Peyer's patch (tissue), 4 donors: ENCODE measurements at regions not wholly inside any gene's neighbourhood (a gene's known extent, or its start where the extent isn't known, plus 50 kb on each side); places are given as distances from the start of the nearest gene placed in this dataset.

Experiments
- POLR2A ChIP-seq, 2 donors: fragments of 450-650 bp; IDR thresholded peaks; one replicate each; pipeline ENCODE4 v1.5.1; 2017; ENCODE audit warnings: antibody characterized with exemption in 2 of 2, mild to moderate bottlenecking in 2 of 2, moderate library complexity in 2 of 2
- TF ChIP-seq, protein P1 (sequence below), 6 experiments: fragments of 450-650 bp in 4 of 6; fragments of 200-600 bp in 2 of 6; sonication (generic) in 1 of 6; IDR thresholded peaks; one replicate each; pipeline ENCODE4 v1.5.1; 2017 to 2019; ENCODE audit warnings: antibody characterized with exemption in 6 of 6, mild to moderate bottlenecking in 3 of 6, moderate library complexity in 1 of 6

DNA sequence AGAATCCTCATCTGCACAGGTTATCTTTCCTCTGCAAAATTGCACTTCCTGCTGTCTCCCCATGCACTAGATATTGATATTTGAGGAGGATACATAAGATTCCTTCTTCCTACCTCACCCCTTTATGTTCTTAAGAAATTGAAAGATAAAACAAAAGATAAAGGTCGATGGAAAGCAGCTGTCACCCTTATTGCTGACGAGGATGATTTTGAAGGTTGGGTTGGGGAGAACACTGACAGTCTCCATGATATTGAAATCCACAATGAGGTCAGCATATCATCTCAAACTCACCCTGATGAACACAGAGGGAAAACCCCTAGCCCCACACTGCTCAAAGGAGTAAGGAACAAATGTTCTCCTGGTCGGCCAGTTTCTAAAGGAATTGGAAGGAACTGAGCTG is 110.6 kb upstream of the FUT9 start:
- TF ChIP-seq, protein P1, sequence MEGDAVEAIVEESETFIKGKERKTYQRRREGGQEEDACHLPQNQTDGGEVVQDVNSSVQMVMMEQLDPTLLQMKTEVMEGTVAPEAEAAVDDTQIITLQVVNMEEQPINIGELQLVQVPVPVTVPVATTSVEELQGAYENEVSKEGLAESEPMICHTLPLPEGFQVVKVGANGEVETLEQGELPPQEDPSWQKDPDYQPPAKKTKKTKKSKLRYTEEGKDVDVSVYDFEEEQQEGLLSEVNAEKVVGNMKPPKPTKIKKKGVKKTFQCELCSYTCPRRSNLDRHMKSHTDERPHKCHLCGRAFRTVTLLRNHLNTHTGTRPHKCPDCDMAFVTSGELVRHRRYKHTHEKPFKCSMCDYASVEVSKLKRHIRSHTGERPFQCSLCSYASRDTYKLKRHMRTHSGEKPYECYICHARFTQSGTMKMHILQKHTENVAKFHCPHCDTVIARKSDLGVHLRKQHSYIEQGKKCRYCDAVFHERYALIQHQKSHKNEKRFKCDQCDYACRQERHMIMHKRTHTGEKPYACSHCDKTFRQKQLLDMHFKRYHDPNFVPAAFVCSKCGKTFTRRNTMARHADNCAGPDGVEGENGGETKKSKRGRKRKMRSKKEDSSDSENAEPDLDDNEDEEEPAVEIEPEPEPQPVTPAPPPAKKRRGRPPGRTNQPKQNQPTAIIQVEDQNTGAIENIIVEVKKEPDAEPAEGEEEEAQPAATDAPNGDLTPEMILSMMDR (IDR thresholded peaks at IDR 0.05) = no peak
- TF ChIP-seq POLR2A (IDR thresholded peaks at IDR 0.05) = no peak
